ENCODE measurements at regions not wholly inside any gene's neighbourhood (a gene's known extent, or its start where the extent isn't known, plus 50 kb on each side); places are given as distances from the start of the nearest gene placed in this dataset.
A peak's percentile ranks its signal among the peaks of the same experiment; 100 is the strongest.

- Histone ChIP-seq H3K4me1 (ENCODE audit: low read length) (peaks cover 4% of the 10 kb centered on the region), H3K27ac (ENCODE audit: low read length) (no peak overlapping the region), H3K4me2 (ENCODE audit: low read length) (no peak overlapping the region), H4K20me1 (ENCODE audit: insufficient read depth, low read length) (no peaks in the 10 kb centered on the region), H3K4me3 (ENCODE audit: low read length) (no peak overlapping the region), H2AFZ (ENCODE audit: low read depth, low read length) (no peak overlapping the region), H3K27me3 (ENCODE audit: low read depth, low read length) (0 out of 2 replicates have a peak, but pooled peaks cover 3% of the 10 kb centered on the region), H3K36me3 (replicated peaks; ENCODE audit: low read depth, low read length) (no peaks in the 10 kb centered on the region), H3K9me3 (ENCODE audit: insufficient read depth, low read length) (no peaks in the 10 kb centered on the region), H3K79me2 (ENCODE audit: low read length) (no peaks in the 10 kb centered on the region), H3K9ac (ENCODE audit: low read length) (no peak overlapping the region)
- no peak for TF ChIP-seq CTCF (IDR thresholded peaks at IDR 0.05; ENCODE audit: low read depth, low read length)
- TF ChIP-seq EZH2phosphoT487 (IDR thresholded peaks at IDR 0.05; ENCODE audit: low read depth): no peak
Observed at GRCh38 chr1:198086051-198086745, 70.6 kb upstream of the NEK7 start.

- no peak overlapping the region for H2AFZ ChIP-seq (ENCODE audit: low read depth, low read length)
Observed at GRCh38 chr1:198087831-198088230, 69.0 kb upstream of the NEK7 start.

GRCh38 chr1:198088360-198089071 lies 68.3 kb upstream of the NEK7 start:
- no peaks in the 10 kb centered on the region for H4K20me1 ChIP-seq (ENCODE audit: insufficient read depth, low read length)
- H3K4me3 ChIP-seq (ENCODE audit: low read length): no peak overlapping the region; the same call in 1 of the 2 replicates
- H3K27me3 ChIP-seq (ENCODE audit: low read depth, low read length): 0 out of 2 replicates have a peak, but pooled peaks cover 3% of the 10 kb centered on the region
- no peaks in the 10 kb centered on the region for H3K79me2 ChIP-seq (ENCODE audit: low read length)
- no peaks in the 10 kb centered on the region for H3K36me3 ChIP-seq (replicated peaks; ENCODE audit: low read depth, low read length)
- TF ChIP-seq CTCF (IDR thresholded peaks at IDR 0.05; ENCODE audit: low read depth, low read length): peak; percentile 92
- TF ChIP-seq EZH2phosphoT487 (IDR thresholded peaks at IDR 0.05; ENCODE audit: low read depth): no peak
- H3K4me2 ChIP-seq (ENCODE audit: low read length): peak overlapping the region; percentile 50
- H3K27ac ChIP-seq (ENCODE audit: low read length): no peak overlapping the region
- peaks cover 4% of the 10 kb centered on the region for H3K4me1 ChIP-seq (ENCODE audit: low read length)
- peak overlapping the region; percentile 49 for H2AFZ ChIP-seq (ENCODE audit: low read depth, low read length)
- no peaks in the 10 kb centered on the region for H3K9me3 ChIP-seq (ENCODE audit: insufficient read depth, low read length)
- H3K9ac ChIP-seq (ENCODE audit: low read length): no peak overlapping the region

More at GRCh38 chr1:198087831-198088230, 69.0 kb upstream of the NEK7 start:
- H3K27me3 ChIP-seq (ENCODE audit: low read depth, low read length): 0 out of 2 replicates have a peak, but pooled peaks cover 3% of the 10 kb centered on the region
- no peak for TF ChIP-seq CTCF (IDR thresholded peaks at IDR 0.05; ENCODE audit: low read depth, low read length)
- TF ChIP-seq EZH2phosphoT487 (IDR thresholded peaks at IDR 0.05; ENCODE audit: low read depth): no peak
- H3K4me1 ChIP-seq (ENCODE audit: low read length): peaks cover 4% of the 10 kb centered on the region
- no peak overlapping the region for H3K4me2 ChIP-seq (ENCODE audit: low read length)
- H3K4me3 ChIP-seq (ENCODE audit: low read length): no peak overlapping the region
- H3K9ac ChIP-seq (ENCODE audit: low read length): no peak overlapping the region
- H3K27ac ChIP-seq (ENCODE audit: low read length): no peak overlapping the region
- no peaks in the 10 kb centered on the region for H3K9me3 ChIP-seq (ENCODE audit: insufficient read depth, low read length)
- no peaks in the 10 kb centered on the region for H3K79me2 ChIP-seq (ENCODE audit: low read length)
- H4K20me1 ChIP-seq (ENCODE audit: insufficient read depth, low read length): no peaks in the 10 kb centered on the region
- no peaks in the 10 kb centered on the region for H3K36me3 ChIP-seq (replicated peaks; ENCODE audit: low read depth, low read length)

- H3K9ac ChIP-seq (ENCODE audit: low read length): no peak overlapping the region
- no peak overlapping the region for H2AFZ ChIP-seq (ENCODE audit: low read depth, low read length)
Observed at GRCh38 chr1:198096390-198096789, 60.4 kb upstream of the NEK7 start.

More at GRCh38 chr1:198096390-198096789, 60.4 kb upstream of the NEK7 start:
- no peaks in the 10 kb centered on the region for H4K20me1 ChIP-seq (ENCODE audit: insufficient read depth, low read length)
- no peaks in the 10 kb centered on the region for H3K4me1 ChIP-seq (ENCODE audit: low read length)
- no peak for TF ChIP-seq CTCF (IDR thresholded peaks at IDR 0.05; ENCODE audit: low read depth, low read length)
- TF ChIP-seq EZH2phosphoT487 (IDR thresholded peaks at IDR 0.05; ENCODE audit: low read depth): no peak
- H3K79me2 ChIP-seq (ENCODE audit: low read length): no peaks in the 10 kb centered on the region
- no peak overlapping the region for H3K4me3 ChIP-seq (ENCODE audit: low read length)
- no peak overlapping the region for H3K27ac ChIP-seq (ENCODE audit: low read length)
- H3K9me3 ChIP-seq (ENCODE audit: insufficient read depth, low read length): no peaks in the 10 kb centered on the region
- H3K36me3 ChIP-seq (replicated peaks; ENCODE audit: low read depth, low read length): no peaks in the 10 kb centered on the region
- H3K4me2 ChIP-seq (ENCODE audit: low read length): no peak overlapping the region
- H3K27me3 ChIP-seq (ENCODE audit: low read depth, low read length): no peaks in the 10 kb centered on the region
